Cardiac fibroblast (primary cell): ENCODE measurements at regions not wholly inside any gene's neighbourhood (a gene's known extent, or its start where the extent isn't known, plus 50 kb on each side); places are given as distances from the start of the nearest gene placed in this dataset.

Experiments
- DNase-seq, 2 donors: peaks; one replicate each; pipeline versions ENCODE4 v3.0.0 to v3.0.0-alpha.2; 2010; ENCODE audit warnings: low read depth in 2 of 2
- H3K4me3 ChIP-seq, 2 donors: replicated peaks in 1 of 2; 1 replicate in 1 of 2; 2 replicates in 1 of 2; pipeline ENCODE4 v1.5.1; 2011; ENCODE audit warnings: low read depth in 2 of 2, low read length in 2 of 2, mild to moderate bottlenecking in 2 of 2, moderate library complexity in 1 of 2
- CTCF ChIP-seq: IDR thresholded peaks from one replicate; pipeline ENCODE4 v1.5.1; 2011; ENCODE audit warnings: low read depth, mild to moderate bottlenecking, low read length, inconsistent platforms

- DNase-seq: no peak
- TF ChIP-seq CTCF: no peak
- H3K4me3 ChIP-seq: no peak overlapping the region
Observed at GRCh38 chr22:22156348-22156715, 88.3 kb upstream of the VPREB1 start.

GRCh38 chr22:22155607-22156006 lies 89.0 kb upstream of the VPREB1 start:
- DNase-seq: no peak
- no peak for TF ChIP-seq CTCF

GRCh38 chr22:22155146-22155545 lies 89.4 kb upstream of the VPREB1 start:
- no peak overlapping the region for H3K4me3 ChIP-seq

More at GRCh38 chr22:22155607-22156006, 89.0 kb upstream of the VPREB1 start:
- H3K4me3 ChIP-seq: no peak overlapping the region

GRCh38 chr22:22154040-22154439 lies 90.5 kb upstream of the VPREB1 start:
- DNase-seq: no peak
- no peak for TF ChIP-seq CTCF
- H3K4me3 ChIP-seq: no peak overlapping the region

More at GRCh38 chr22:22155146-22155545, 89.4 kb upstream of the VPREB1 start:
- TF ChIP-seq CTCF: no peak
- DNase-seq: no peak

GRCh38 chr22:22151308-22151707 lies 93.3 kb upstream of the VPREB1 start:
- no peak for TF ChIP-seq CTCF

GRCh38 chr22:22150457-22150856 lies 94.1 kb upstream of the VPREB1 start:
- no peak for DNase-seq
- no peak for TF ChIP-seq CTCF
- no peak overlapping the region for H3K4me3 ChIP-seq

More at GRCh38 chr22:22151308-22151707, 93.3 kb upstream of the VPREB1 start:
- no peak for DNase-seq
- H3K4me3 ChIP-seq: no peak overlapping the region

GRCh38 chr22:22148905-22149304 lies 95.7 kb upstream of the VPREB1 start:
- TF ChIP-seq CTCF: no peak
- no peak for DNase-seq
- no peak overlapping the region for H3K4me3 ChIP-seq
